ENCODE measurements at regions not wholly inside any gene's neighbourhood (a gene's known extent, or its start where the extent isn't known, plus 50 kb on each side); places are given as distances from the start of the nearest gene placed in this dataset.

DNA sequence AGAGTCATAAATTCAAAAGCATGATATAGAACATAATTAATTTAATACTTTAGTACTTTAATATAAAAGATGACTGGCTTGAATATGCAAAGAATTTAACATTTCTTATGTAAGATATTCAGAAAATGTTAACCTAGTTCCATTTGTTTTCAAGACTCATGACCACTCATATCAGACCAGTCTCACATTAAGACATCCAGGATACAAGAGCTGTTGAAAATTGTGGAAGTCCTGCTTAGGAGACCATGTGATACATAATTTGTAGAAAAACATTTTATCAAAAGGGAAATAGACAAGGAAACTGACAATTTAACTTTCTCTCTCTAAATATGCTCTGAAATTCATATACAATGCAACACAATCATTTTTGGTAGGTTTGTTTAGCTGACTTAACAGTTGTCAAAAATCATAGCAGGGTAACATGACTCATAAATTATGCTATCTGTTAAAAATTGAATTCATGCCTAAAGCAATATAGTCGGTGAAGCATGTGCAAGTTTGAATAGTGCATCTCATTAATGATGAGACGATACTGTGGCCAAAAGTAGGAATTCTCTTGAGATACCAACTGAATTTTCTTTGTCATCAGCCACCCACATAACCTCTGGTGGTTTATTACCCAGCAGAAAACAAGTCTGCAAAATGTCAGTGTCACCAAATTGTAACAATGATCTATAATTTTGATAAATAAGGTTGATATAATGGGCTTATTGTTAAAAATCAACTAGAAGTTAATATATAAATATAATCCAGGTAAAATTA lies 211.4 kb downstream of the GASK1B start:
- DNase-seq (ENCODE audit: low read depth), result no peak

DNA sequence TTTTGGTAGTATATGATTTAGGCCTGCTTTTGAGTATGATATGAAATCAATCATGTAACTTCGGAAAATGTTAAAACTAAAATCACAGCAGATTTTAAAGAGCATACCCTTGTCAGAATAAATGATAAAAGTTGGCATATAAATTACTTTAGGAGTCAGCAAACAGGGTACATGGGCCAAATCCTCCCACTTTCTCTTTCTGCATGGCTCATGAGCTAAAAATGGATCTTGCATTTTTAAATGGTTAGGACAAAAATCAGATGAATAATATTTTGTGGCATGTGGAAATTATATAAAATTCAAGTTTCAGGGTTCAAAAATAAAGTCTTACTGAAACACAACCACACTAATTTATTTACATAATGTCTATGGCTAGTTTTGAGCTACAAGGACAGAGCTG lies 214.9 kb downstream of the GASK1B start:
- no peak for DNase-seq (ENCODE audit: low read depth)

DNA sequence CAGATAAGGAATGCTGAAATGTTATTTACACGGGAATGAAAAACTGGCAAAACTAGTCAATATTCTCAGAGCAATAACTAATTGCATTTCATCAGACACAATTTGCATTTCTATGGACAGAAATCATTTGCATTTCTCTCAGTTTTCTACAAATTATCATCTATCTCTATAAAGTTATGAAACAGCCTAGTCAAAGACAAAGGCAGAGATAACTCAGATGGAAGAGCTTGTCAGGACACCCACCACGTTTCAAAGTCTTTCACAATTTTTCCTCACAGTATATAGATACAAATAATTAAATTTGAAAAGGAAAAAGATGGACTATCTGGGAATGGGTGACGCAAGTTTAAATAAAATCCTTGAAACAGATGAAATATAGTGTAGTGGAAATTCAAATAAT lies 230.8 kb downstream of the GASK1B start:
- DNase-seq (ENCODE audit: low read depth), result no peak

DNA sequence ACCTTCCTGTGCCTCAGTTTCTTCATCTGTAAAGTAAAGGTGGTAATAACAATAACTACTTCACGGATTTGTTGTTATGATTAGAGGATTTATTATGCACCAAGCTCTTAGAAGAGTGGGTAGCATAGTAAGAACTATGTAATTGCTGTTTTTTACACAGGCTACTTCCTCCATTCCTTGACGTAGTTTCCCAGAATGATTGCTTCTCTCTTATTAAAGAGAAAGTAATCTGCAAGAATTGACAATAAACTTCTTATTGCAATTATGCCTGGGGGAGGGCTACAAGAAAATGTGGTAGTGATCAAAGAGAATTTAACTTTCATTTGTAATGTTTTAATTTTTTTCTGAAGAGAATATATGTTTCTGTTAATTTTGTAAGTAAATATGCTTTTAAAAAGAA lies 238.7 kb downstream of the GASK1B start:
- DNase-seq (ENCODE audit: low read depth), result no peak

DNA sequence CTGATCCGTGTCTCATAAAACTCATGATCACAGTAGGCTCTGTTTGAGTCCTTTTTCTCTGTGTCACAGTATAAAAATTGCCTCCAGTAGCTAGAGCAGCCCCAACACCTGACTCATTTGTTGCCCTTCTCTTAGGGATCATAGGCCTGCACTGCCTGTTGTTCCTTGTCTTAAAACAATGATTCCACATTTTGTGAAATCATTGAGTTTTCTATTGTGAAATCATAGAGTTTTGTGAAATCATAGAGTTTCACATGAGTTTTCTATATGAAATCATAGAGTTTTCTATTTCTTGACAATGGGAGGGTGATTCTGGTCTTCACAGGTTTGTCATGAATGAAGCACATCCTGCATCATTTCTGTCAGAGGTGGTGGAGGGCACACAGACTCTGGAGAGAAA lies 239.9 kb downstream of the GASK1B start:
- no peak for DNase-seq (ENCODE audit: low read depth)

DNA sequence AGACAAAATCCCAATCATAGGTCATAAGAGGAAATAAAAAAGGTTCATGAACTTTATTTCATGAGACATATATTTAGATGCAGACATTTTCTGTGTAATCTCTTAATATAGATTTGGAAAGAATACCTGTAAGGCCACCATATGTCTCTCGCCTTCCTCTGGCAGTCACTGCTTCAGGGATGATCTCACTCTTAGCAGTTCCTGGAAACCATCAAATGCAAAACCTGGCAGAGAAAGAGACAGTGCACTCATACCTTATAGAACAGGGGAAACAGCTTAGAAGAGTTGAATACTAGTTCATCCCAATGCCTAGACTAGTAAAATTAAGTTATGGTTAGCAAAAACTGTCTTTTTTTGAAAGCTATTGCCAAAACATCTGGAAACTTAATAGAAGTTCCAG lies 243.3 kb downstream of the GASK1B start:
- no peak for DNase-seq (ENCODE audit: low read depth)

DNA sequence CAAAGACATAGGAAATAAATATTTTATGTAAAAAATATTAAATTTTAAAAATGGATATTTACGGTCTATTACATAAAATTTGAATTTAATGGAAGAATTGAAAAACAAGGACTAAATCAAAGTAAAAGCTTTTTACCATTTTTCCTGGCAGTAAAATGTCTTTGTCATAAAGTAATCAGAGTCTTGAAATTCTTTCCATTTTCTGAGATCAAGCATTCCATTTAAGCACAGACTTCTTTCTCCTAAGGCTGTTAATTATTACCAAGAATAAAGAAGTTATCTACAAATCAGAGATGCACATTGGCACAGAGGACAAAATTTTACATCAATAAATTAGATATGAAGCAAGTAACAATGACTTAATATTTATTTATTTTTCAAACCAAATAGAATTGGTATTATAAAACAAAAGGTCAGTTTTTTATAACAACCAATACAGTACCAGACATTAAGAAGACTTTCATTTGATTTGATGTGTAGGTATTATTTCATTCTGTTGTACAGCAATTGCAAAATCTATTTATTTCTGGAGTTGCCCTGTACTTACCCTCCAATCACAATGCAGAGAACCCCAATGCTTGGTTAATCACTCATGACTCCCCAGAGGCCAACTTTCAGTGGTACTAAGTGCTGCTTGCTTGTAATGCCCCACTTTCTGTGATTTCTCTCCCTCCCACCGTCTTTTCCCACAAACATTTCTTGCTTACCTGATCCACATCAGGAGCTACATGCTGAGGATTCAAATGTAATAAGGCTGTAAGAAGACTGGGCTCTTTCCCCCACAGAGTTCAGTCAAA lies 254.6 kb downstream of the GASK1B start:
- no peak for DNase-seq (ENCODE audit: low read depth)

DNA sequence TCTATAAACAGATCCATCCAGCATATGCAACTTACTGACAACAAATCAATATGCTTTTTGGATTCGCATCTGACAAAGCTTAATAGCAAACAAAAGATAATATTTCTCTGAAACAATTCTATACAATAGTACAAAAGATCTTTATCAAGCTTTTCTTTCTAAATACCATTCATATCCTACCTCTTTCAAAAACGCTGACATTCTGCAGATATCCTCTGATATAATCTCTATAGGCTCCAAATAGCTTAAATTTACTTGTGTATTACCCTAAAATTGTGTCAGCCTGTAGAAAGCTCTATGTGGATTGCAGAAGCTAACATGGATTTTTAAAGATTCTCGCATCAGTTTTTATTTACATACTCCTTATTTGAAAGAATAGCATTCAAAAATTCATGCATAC lies 260.6 kb downstream of the GASK1B start:
- no peak for DNase-seq (ENCODE audit: low read depth)

DNA sequence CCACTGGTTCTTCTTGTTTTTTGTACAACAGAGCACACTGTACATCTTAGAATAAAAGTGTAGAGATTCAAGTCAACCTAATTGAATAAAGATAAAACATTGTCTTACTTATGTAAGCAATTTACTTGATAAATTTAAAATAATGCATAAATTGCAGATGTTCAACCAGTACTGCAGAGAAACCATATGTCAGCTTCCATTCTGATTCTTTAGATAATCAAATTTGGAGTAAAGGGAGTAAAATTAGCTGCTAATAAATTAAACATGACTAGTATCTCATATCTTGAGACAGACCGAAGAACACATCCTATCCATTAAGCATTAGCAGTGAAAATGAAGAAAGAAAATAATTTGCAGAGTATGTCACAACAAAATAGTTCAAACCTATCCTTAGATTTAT lies 261.2 kb downstream of the GASK1B start:
- no peak for DNase-seq (ENCODE audit: low read depth)

DNA sequence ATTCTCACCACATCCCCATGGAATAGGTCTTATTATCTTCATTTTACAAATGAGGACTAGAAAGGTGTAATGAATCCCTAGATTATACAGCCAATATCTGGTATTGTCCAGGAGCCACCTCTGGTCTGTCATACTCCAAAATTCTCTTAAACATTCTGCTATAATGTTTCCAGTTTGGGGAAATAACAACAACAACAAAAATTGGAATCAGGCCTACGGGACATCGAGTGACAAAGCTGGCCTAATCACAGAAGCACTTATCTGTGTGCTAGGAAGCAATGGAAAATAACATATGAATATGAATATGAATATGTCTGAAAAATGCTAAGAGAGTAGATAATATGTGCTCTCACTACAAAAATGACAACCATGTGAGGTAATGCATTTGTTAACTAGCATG lies 264.1 kb downstream of the GASK1B start:
- no peak for DNase-seq (ENCODE audit: low read depth)

DNA sequence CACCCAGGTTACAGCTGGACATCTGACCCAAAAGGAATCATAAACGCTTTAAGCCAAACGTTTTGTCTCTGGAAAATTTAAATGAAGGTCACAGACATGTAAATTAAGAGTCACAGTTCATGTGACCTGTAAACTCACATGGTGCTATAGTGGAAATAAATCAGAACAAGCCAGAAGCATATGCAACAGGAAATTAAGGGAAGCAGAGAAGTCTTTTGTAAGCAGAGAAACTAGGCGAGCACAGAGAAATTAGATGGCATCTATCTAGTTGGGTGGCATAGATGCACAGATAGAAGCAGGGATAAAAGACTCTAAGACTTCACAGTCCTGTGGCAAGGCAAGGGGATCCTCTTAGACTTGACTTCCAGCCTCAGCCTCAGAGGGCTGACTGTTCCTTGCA lies 264.8 kb downstream of the GASK1B start:
- no peak for DNase-seq (ENCODE audit: low read depth)

DNA sequence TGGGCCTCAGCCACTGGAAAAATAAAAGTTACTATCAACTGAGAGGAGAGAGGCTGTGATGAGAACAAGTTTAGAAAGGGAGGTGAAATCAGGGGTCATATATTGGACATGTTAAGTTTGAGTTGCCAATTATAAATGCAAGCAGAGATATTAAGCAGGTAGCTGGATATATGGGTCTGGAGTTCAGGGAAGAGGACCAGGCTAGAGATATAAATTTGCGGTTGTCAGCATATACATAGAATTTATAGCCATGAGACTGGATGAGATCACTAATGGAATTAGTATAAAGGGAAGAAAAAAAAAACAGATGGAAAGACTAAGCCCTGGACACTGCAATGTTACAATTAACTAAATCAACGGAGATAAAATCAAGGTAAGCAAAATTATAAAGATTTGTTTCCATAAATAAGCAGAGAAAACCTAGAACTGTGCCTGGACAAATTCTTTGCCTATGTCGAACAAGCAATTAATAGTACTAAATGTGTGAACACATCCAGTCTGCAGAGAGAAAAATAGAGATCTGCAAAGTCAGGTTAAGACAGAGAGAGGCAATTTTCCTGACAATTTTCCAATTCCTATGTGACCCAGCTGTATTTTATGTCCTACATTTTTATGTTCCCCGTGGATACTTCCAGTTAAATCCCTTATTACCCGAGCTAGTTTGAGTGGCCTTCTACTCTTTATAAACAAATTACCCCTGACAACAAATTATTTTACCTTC lies 265.4 kb downstream of the GASK1B start:
- DNase-seq (ENCODE audit: low read depth), result no peak

DNA sequence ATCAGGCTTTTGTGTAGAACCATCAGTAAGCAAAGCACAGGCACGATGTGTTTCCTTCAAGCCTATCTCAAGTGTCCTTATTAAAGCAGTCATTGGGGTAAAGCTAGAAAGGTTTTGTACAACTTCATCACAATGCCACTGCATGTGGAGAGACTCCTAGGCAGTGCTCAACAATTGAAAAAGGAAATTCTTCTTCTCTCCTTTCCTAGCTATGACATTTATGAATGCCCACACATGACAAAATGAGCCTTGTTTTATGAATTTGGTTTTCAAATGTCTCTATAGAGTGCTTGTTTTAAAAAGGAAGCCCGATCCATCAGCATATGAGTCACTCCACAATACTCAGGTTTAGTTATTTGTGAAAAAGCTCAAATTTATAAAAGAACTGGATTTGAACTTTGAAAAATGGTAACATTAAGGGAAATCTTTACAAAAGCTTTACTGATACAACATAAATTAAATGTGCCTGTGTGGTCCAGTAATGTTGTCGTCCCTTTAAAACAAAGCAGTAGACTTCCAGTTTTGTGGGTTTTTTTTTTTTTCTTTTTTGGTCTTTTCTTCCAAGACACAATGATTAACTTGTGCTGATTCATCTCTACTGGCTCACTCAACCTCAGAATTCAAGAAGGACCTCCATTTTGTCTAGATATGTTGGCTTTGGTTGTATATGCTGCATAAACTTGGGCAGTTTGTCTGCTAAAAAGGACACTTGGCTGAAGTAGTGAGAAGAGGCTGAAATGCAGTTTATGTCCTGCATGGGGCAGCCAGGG lies 273.8 kb downstream of the GASK1B start:
- no peak for DNase-seq (ENCODE audit: low read depth)

DNA sequence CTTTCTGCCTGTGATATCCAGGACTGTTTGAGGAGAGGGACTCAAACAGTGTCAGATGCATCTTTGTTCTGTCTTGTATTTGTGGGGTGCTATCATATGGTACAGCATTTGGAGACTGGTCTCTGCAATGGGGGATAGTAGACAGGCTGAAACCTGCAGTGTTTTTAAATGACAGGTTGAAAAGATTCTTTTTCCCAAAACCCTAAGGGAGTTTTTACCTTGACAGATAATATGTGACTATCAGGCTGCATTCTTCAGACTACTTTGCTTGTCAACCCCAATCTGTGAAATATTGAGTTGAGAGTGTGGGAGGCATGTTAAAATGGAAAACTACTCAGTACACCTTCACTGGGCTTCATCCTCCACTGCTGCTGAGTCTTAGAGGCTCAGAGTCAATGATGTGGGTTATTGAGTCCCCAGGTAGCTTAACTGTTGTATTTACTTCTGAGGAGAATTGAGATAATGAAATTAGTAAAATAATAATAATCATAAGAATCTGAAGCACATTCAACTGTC lies 274.9 kb downstream of the GASK1B start:
- DNase-seq (ENCODE audit: low read depth), result no peak

DNA sequence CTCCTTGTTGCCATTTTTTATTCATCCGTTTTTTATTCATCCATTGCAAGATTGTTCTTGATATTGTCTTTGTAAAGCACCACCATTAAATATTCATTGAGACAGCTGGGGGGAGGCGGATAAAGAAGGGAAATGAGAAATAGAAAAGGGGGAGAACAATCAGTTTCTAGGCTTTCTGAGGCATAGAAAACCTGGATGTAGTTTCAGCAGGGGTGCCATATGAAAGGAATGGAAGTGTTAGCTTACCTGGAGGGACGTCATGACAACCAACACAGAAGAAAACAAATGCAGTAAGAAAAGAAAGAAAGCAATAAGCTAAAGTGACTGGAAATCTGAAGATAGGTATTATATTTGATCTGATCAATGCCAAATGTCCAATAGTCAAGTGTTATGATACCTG lies 276.1 kb downstream of the GASK1B start:
- no peak for DNase-seq (ENCODE audit: low read depth)

DNA sequence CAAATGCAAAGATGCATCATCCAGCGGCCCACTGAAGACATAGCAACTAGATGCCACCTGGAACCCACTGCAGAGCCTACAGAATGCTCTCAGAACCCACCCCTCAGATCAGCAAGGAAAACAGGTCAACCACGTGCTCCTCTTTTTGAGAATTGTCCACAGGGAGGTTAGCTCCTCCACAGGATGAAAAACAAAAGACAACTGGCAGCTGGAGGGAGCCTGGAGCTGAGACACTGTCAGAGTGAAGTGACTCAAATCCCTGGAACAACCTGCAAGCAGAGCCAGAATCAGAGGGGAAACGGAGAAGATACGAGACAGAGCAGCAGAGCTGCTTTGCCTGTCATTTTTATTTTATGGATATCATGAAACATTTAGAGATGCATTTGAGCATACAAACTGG lies 277.6 kb downstream of the GASK1B start:
- no peak for DNase-seq (ENCODE audit: low read depth)

DNA sequence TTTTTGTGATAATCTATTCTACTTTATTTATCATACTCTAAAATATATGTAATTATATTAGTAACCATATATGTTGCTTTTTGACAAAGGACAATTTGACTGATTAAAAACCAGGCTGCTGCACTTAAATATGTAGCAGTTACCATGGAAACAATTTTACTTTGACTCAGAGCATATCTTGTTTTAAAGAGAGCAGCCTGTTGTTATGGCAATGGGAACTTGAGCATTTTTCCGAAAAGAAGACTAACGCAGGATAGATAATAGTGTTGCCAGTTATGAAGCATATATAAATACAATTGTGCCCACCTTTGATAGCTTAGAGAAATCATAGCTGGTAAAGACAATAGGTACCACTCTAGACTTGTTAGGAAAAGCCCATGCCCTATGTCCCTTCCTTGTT lies 283.0 kb downstream of the GASK1B start:
- DNase-seq (ENCODE audit: low read depth), result no peak

DNA sequence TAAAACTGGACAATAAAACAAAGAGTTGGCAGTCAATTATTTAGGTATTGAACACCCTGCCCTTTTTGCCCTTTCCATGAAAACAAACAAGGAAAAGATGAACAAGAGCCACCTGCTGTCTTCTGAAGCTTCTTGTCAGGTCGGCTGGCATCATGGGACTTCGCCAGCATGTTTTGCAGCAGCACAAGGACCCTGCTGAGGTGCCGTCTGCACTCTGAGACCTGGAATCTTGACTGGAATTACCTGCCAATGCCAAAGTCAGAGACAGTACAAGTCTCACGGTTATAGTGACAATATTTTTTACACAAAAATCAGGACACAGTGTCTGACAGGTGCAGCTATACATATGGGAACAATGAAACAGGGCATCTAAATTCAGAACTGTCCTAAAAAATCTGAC lies 284.5 kb downstream of the GASK1B start:
- no peak for DNase-seq (ENCODE audit: low read depth)

DNA sequence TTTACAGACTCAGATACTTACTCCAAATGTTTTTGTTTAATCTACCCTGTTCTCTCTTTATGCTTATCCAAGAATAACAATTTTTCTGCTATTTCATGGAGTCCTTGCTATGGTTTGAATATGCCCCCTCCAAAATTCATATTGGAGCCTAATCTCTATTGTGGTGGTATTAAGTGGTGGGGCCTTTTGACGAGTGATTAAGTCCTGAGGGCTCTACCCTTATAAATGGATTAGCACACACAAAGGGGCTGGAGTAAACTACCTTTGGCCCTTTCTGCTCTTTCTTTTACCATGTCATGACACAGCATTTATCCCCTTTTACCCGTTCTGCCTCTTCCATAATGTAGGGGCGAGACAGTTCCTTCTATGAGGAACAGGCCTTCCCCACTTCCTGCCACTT lies 285.5 kb downstream of the GASK1B start:
- no peak for DNase-seq (ENCODE audit: low read depth)

DNA sequence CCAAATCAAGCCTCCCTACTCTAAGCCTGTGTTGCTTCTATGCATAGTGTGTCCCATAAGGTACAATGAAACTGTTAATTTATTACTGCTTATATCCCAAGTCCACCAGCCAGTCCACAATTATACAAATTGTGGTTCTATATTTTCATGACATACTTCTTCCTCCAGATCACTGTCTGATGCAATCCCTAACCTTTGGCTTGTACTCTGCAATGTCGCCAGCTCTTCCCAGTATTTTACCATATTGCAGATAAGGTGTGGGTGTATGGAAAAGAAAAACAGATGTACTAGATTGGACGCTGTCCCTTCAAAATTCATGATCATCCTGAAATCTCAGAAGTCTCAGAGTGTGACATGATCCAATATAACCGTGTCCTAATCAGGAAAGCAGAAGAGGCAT lies 286.2 kb downstream of the GASK1B start:
- no peak for DNase-seq (ENCODE audit: low read depth)

DNA sequence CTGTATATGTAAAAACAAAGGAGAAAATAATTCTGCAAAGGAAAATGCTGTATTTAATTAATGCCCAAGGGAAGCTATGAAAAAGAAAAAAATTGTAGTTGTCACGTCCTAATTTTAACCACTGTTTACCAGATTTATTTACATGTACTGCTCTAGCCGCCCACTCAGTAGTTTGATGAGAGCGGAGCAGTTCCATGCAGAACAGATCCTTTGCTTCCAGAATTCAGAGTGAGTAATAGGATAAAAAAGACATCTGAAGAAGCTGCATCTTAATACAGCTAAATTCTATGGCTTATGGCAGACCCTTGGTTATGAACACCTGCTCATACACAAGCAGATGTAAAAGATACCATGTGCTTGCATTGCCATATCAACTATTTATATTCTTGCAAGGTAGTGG lies 287.0 kb downstream of the GASK1B start:
- DNase-seq (ENCODE audit: low read depth), result no peak

DNA sequence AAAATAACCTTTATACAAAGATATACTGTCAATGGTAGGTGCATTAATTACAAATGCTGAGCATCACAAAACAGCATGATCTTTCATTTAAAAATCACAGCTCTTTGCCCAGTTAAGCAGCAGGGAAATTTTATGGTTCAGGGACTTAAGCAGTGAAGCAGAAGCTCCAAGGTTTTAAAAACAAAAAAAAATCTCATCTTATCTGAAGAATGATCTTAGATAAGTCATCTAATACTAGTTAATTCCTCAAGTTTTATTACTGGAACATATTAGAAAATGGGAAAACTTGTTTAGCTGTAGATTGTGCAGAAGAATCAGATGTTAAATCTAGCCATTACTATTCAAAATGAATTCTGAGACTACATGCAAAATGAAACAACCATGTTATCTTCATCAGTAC lies 289.9 kb downstream of the GASK1B start:
- no peak for DNase-seq (ENCODE audit: low read depth)

Measured in stimulated activated CD8-positive, alpha-beta memory T cell treated with anti-CD3 and anti-CD28 coated beads, Interleukin-4, amount 100 ng/mL, for 24 hours (primary cell).